GM21447 (cell line): ENCODE measurements at regions not wholly inside any gene's neighbourhood (a gene's known extent, or its start where the extent isn't known, plus 50 kb on each side); places are given as distances from the start of the nearest gene placed in this dataset.

ENCODE experiments used
- ATAC-seq: cut with Tn5 transposase; IDR thresholded peaks from one replicate; pipeline ENCODE4 v1.9.1; 2021; ENCODE audit not compliant: unreplicated experiment

DNA sequence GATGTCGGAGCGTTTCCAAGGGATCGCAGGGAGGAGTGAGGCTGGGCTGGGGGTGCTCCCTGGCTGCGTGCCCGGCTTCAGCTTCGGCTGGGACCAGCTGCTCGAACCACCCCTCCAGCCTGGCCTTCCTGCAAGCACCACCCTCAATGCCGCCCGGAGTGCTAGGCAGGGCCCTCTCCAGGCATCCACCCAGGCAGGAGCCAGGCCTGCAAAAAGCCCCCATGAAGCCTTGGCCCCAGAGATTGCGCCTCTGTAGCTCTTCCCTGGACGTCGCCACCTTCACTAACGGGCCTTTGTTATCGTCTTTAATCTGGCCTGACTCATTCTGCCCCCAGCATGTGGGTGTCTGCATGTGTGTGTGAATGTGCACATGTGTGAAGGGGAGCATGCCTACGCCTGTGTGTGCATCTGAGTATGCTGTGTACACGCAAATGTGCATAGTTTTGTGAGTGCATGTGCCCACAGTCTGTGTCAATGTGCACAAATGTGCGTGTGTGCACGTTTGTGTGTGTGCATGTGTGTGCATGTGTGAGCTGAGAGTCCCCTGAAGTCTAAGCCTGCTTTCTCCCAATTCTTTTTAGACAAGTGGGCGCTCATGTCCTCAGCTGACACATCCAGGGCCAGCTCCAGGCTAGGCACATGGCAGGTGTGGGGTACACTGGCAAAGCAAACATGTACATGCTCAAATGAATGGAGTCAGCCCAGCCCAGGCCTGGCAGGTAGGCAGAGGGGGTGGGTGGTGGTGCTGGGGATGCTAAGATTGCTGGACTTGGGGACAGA, 195.4 kb upstream of the C14orf180 start:
- no peak for ATAC-seq

DNA sequence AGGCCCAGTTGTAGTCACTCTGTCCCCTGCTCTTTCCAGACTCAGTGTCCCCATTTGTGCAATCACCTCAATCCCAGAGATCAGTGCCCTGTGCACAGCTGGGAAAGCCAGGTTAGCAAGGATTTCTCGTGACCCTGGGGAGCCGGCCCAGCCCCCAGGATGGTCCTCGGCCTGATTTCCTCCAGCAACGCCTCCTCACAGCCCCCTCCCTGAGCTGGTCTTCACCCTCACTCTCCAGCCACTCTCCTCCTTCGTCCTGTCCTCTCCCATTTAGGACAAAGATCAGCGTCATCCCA, 194.8 kb upstream of the C14orf180 start:
- ATAC-seq, result no peak

DNA sequence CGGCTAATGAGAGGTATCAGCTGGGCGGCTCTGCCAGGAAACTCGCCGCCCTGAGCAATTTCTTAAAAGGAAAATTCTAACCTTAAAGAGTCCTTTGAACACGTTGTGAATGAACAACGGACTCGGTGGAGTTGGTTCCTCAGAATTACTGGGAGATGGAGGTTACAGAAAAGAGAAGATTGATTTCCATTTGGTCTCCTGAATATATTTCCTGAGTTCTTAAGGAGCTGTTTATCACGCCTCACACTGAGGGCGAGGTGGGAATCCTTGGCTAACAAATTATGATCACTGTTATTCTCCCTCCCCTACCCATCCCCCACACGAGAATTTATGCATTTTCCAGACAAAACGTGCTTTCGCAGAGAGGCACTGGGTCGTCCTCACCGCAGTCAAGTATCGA, 194.5 kb upstream of the C14orf180 start:
- ATAC-seq, result no peak

DNA sequence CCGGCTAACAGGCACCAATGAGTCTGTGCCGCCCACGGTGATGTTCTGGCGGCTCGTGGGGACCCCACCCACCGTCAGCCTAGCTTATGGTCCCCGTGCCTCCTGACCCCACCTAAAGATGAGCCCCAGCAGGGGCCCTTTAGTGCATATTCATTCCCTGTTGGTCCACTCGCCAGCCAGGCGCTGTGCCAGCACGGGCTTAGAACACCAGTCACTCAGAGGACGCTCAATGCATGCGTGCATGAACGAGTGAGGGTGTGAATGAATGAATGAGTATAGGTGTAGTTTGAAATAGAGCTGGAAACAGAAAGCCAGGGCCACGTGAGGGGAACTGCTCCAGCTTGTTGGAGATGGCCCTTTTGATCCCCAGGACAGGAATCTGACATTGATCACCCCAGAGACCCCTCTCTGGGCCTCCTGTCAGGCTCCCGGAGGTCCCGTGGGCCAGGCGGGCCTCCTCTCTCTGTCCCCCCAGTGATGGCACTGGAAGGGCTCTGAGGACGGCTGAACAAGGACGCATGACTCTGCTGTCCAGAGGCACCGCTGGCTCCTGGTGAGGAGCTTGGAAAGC, 193.9 kb upstream of the C14orf180 start:
- no peak for ATAC-seq

DNA sequence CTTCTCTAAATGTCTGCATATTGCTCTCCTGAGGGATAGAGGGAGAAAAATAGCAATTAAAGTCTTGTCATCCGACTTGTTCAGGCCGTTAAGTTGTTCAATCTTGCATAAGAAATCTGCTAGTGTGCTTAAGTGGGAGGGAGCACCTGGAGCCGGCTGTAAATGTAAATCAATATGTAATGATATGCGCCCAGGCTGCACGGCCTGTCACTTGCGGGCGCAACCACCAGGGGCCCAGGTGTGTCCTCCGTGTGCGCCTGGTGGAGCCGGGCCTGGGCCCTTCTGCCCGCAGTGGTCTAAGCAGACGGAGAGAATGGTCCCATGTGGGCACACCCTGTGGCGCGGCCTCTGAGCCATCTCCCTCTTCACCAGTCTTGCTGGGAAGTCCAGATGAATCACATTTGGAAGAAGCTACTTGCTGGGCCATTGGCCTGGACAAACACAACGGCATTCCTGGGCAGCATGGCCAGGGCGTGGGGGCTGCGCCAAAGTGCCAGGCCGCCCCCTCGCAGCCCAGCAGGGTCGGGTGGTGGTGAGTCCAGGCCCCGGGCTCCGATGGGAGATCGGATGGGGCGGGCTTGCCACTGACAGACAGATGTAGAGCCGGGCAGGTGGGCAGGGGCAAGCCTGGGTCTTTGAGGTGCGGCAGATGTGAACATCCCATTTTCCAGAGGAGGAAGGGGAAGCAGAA, 193.3 kb upstream of the C14orf180 start:
- ATAC-seq, result no peak

DNA sequence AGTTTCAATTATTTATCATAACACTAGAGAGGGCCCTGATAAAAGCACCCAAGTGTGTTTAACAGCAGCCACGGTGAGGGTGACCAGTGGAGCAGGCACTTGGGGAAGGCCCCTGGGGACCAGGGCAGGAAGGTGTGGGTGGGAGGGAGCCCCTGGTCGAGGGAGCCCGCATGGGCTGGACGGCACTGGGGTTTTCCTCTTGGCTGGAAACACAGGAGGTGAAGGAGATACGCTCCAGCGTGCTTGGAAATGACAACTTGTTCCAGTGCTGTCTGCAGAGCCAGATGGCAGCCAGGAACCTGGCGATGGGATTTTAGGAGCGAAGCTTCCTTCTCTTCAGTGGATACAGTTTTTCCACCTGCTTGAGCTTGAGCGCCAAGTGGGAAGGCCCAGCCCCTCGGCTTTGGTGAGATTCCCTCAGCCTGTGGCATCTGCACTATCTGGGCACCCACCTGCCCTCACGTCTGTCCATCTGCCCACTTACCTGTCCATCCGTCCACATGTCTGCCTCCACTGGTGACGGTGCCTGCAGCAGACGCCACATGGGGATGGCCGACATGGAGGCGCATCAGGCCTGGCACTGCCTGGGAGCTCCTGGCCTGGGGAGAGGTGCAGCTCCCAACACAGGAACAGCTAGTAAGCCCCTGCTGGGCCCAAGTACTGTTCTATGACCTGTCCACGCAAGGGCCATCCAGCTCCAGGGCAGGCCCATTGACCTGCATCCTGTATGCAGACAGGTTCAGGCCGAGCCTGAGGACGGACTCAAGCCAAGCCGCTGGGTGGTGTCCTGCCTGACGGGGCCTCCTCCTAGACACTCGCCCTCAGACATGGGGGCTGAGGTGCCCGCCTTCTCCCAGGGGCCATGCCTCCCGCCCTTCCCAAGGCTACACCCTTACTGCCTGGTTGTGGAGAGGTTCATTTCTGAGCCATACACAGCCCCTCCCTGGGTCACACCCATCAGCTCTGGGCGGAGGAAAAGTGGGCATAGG, 192.2 kb upstream of the C14orf180 start:
- no peak for ATAC-seq

DNA sequence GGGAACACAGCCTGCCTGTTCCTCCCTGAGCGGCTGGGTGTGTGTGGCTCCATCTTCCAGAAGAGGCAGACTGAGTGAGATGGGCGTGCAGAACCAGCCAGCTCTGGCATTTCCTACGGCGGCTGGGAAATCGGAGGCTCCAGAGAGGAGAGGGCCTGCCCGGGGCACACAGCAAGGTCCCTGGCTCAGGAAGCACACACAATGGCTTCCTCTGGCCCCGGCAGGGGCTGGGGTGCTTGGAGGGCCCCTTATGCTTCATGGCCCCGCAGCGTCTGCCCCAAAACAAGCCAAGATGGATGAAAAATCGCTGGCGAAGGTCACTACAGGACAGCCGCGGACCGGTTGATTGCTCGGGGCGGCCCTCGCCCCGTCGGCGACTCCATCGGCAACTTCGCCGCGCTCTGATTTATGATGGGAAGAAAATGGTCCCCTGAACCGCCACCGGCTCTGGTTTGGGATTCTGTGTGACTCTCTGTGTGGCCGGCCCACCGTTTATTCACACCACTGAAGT, 191.5 kb upstream of the C14orf180 start:
- no peak for ATAC-seq

DNA sequence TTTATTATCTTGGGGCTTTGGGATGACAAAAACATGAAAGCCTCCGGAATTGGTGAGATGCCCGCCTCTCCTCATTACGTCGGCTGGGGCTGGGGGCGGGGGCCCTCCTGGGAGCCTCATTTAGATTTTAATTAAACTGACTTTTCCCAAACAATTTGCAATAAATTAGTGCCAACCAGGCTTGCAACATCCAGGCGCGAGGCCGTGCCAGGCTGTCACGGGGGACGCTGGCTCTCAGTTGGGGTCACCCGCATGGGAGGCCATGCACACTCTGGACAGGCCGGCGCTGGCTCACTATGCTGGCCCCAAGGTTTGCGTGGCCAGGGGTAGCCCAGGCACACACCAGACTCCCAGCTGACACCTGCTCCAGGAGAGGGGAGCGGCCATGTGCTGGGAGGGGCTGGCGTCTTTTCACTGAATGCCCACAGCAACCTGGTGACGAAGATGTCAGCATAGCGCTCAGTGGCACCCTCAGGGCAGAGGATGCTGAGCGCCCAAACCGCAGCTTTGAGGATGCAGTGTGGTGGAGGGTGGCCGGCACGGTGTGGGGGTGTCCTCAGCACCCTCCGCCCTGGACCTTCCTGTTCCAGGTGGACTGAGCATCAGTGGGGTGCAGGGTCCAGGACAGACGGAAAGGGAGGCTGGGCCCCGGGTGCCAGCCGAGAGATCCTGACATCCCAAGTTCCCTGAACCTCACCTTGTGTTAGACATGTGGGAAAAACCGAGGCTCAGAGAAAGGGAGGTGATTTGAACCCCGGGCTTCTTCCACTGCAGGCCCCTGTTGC, 190.8 kb upstream of the C14orf180 start:
- no peak for ATAC-seq

DNA sequence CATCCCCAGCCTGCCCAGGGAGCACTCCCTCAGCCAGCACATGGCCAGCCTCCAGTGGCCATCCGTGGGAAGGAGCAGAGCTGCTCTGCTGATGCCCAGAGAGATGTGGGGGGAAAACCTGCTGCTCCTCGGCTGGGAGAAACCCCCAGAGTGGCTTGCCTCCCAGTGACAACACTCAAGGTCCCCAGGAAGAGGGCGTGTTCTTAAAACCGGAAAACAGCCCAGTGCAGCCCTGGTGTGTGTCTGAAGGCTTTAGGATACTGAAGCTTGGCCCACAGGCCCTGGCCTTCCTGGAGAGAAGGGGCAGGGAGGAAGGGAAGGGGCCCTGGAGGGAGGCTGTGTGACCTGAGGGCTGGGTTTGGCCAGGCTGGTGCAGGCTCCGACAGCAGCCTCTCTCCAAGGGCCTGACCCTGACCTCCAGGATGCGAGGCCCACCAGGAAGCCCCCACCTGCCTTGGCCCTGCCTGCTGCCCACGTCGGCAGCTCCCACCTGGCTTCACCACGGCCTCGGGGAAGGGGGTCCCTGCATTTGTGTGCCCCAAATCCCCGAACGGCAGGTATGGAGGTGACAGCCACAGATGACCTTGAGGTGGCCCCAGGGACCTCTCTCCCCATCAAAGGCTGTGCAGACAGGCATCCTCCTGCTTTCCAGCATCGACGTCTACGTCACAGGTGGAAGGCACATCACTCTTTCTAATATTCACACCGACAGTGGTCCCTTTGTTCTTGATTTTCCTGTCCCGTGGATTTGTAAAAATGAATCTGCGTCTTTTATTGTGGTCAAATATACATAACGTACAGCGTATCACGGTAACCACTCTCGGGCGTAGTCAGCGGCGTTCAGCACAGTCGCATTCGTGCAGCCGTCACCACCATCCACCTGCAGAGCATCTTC, 190.0 kb upstream of the C14orf180 start:
- no peak for ATAC-seq

DNA sequence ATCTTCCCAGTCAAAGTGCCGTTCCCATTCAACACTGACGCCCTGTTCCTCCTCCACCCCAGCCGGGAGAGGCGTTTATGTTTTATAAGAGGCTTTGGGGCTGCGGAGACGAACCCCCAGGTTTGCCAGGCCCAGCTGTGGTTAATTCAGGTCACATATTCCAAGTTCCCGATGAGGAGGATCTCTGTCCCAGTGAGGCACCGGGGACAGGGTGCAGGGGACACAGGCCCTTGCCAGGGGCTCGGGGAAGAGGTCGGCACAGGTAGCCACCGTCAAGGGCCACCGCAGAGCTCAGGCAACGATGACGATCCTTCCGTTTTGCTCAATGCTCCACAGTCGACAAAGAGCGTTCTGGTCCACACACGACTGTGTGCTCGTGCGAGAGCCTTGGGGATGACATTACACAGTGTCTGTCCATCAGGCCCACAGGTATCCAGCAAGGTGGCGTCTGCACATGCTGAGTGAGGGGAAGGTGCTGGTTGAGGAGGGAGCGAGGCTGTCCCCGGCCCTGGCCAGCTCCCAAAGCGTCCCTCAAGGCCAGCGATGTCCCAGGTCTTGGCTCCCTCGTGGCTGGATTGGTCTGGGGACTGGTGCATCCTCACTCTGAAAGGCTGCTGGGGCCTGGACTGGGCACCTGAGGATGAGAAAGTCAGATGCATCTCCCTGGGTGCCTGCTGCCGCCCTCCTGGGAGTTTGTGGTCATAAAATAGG, 189.2 kb upstream of the C14orf180 start:
- ATAC-seq, result no peak

DNA sequence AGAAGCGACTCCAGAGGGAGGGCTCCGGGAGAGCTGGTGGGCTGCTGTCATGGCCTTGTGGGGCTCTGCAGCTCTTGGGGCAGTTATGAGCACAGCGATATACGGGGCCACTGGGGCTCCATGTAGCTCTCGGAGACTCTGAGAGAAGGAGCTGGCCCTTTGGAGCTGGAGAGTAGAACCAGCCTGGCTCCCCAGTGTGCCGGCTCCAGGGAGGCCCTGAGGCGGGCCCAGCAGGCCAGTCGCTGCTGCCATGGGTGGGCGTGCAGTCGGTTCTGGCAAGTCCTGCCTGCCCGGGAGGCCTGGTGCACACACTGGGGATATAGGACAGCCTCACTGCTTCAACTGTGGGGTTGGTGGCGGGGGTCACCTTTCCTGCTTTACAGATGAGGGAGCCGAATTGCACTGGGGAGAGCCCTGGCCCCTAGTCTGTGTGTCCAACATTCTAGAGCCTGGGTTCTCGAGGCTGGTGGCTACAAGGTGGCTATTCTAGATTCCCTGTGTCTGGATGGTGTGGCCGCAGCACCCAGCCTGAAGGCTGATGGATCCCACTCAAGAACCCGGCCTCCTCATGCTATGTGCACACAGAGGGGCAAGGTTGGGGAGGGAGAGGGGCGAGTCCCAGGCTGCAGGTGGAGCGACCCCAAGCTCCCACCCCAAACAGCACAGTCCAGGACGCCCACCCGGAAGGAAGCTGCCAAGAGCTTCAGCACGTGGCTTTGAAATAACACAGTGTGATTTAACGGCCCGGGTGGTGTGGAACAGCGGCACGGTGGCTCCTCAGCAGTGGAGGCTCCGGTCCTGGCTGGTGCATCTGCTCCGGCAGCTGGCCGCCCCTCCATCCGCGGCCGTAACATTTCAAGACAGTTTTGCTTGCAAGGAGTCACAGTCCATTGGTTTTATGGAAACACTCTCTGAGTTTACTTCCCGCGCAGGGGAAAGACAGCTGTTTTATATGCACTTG, 188.3 kb upstream of the C14orf180 start:
- no peak for ATAC-seq

DNA sequence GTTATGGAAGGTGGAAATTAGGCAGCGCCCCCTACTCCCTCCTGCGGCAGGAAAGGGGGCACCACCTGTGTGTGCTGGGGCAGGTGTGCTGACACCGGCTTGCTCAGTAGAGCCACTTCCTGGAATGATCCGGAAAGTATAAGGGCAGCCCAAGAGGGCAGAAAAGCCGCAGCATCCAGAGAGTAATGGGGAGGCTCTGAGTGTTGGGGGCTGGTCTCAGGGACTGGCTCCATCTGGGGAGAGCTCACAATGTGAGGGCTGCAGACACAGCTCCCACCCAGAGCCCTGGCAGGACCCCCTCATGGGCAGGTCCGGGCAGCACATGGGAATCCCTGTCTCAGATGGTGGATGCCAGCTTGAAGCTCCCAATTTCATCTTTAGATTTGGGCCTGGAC, 187.6 kb upstream of the C14orf180 start:
- no peak for ATAC-seq

DNA sequence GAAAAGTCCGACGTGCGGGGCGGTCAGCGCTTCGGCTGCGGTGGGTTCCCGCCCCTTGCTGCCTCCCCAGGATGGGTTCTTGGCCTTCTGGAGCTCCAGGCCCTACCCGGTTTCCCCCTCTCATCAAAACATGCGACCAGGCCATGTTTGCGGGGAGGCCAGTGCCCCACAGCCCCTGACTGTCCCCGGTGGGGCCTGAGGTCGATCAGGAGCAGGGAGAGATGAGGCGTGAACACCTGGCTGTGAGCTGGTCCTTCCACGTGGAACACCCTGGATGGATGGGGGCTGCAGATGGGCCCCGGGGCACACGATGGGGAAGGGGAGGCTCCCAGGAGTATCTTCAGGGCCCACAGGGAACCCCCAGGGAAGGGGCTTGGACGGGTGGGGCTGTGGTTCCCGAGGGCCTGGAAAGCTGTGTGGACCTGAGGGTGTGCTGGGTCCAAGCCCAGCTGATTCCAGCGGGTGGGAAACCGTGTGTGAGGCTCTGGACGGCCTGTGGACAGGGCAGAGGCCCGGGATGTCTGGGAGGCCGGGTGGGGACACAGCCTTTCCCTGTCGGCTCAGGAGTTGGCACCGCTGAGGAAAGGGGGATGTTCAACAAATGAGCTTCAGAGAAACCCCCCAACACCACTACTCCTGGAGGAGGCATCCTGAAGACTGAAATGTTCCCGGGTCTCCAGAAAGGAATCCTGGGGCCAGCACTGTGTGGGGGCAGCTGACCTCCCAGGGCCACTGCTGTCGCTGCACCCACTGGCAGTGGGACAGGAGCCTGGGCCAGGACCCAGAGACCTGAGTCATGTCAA, 187.0 kb upstream of the C14orf180 start:
- ATAC-seq, result no peak

DNA sequence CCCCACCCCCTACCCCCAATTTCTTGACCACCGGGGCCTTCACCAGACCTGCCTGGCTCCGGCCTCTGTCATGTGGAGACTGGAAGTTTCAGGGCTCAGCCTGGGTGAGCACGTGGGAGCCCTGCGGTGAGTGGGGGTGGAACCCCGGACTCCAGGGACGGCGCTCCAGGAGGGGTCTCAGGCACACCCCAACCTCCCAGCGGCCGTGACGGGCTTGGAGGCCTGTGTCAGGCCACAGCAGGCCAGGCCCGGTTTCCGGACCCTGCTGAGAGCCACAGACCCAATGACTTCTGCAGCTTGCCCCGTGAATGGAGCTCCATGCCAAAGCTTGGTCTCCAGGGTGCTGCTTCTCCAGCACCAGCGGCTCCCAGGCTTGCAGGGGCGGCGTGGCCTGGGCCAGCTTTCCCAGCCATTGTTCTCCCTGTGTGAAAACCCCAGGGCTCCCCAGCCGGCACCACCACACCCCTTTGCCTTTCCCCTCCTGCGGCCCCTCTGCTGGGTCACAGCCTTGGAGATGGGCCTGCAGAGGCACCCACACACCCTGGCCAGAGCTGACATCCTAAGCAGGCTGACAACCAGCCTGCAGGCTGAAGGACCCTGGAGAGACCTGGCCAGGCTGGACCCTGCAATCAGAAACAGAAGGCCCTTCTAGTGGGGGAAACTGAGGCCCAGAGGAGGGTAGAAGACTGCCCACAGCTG, 186.2 kb upstream of the C14orf180 start:
- no peak for ATAC-seq

DNA sequence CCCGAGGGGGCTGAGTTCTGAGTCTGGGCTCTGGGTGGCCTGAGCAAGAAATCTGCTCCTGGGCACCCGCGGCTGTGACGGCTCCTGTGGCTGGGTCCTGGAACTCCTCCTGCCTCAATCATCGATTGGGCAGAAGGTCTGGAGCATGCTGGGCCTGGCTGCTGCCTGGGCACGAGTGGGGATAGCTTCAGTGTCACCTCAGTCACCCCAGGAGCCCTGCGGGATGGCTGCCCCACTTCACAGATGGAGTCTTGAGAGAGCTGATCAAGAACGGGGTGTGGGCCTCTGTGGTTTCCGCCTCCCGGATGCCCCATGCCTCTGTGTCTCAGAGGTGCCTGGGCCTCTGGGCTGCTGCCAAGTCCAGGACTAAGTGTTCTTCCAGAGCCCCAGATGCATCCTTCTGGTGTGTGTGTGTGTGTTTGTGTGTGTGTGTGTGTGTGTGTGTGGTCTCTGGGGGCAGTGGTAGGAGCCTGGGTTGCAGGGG, 185.6 kb upstream of the C14orf180 start:
- peak; percentile 54 for ATAC-seq

DNA sequence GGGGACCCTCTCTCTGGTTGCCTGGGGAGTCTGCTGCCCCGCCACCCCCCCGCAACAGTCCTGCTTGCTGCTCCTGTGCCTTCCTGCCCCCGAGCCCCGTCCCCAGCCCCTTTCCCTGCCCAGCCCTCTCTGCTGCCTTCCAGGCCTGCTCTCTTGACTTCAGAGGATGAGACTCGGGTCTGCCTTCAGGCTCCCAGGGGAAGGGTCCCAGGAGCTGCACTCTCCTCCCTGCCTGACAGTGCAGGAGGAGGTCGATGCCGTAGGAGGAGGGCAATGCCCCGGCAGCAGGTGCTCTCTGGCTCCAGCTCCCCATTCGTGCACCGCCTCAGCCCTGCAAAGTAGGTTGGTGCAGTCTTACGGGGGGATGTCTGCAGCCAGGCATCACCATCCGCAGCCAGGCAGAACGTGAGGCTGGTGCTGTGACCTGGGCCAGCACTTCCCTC, 185.1 kb upstream of the C14orf180 start:
- ATAC-seq, result no peak
